ENCODE measurements at regions not wholly inside any gene's neighbourhood (a gene's known extent, or its start where the extent isn't known, plus 50 kb on each side); places are given as distances from the start of the nearest gene placed in this dataset.
"Not testable (repeated sequence)": the region's sequence is repeated elsewhere in the genome, so short reads cannot be mapped to it uniquely, and the experiment has no call there.

DNA sequence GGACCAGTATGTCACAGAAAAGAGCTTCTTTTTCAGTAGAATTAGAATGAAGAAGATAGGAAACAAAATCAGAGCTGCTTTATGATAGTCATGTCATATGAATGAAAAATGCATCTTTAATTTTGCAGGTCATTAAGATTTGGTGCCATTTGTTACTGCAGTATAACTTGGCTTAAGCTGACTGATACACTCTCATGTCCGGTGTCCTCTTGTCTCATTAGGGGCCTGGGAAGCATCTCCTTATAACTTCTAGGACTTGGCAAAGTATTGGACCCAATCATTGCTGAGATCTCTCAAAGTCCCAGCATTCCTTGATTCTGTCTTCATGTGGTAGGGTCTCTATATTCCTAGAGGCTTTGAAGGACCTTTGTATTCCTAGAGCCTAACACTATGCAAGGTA is 559.4 kb downstream of the TOX3 start:
- Mint-ChIP-seq H3K9me3 (peaks cover 10% of the 10 kb centered on the region), H3K4me3 (no peak overlapping the region), H3K27me3 (no peaks in the 10 kb centered on the region), H3K4me1 (ENCODE audit: low read depth) (no peaks in the 10 kb centered on the region), H3K36me3 (ENCODE audit: low read depth) (no peaks in the 10 kb centered on the region), H3K27ac (no peak overlapping the region)
- DNase-seq, result no peak

DNA sequence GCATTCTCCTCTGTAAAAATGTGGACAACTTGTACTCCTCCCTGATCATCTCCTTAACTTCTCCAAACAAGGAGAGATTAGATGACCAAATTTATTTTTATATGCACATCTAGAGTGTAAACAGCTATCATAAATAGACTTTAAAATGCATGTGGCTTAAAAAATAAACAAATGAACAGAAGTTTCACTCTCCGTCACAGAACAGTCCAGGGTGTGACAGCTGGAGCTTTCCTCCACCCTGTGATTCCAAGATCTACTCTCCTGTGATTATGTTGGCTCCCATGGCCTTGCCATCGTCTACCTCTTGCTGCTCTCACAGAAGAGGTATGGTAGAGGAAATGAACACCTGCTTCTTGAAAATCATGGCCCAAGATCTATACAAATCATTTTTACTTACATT is 560.2 kb downstream of the TOX3 start:
- Mint-ChIP-seq H3K9me3 (peaks cover 5% of the 10 kb centered on the region), H3K4me1 (ENCODE audit: low read depth) (no peaks in the 10 kb centered on the region), H3K27me3 (no peaks in the 10 kb centered on the region), H3K27ac (no peak overlapping the region), H3K4me3 (no peak overlapping the region), H3K36me3 (ENCODE audit: low read depth) (no peaks in the 10 kb centered on the region)
- no peak for DNase-seq

- Mint-ChIP-seq H3K27ac (no peak overlapping the region), H3K9me3 (peaks cover 5% of the 10 kb centered on the region), H3K4me3 (no peak overlapping the region), H3K36me3 (ENCODE audit: low read depth) (no peaks in the 10 kb centered on the region), H3K4me1 (ENCODE audit: low read depth) (no peaks in the 10 kb centered on the region), H3K27me3 (no peaks in the 10 kb centered on the region)
- no peak for DNase-seq
These were observed 560.6 kb downstream of the TOX3 start for GRCh38 chr16:51986301-51986700.

- no peaks in the 10 kb centered on the region for H3K36me3 Mint-ChIP-seq (ENCODE audit: low read depth)
These were observed 561.8 kb downstream of the TOX3 start for GRCh38 chr16:51985126-51985525.

DNA sequence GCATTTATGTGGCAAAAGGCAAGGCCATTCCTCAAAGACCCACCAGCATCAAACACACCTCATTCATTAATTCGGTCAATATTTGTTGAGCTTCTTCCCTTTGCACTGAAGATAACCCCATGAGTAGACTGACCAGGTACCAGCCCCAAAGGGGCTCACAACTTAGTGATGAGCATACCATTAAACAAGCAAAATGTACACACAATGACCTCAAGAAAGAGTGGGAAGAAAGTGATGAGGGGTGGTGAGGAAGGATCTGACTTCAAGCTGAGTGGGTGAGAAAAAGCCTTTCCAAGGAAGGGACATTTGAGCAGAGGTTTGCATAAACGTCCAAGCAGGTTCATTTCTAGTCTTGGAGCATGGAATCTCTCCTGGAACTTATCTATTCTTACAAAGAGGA is 562.5 kb downstream of the TOX3 start:
- peaks cover under 1% of the 10 kb centered on the region for H3K9me3 Mint-ChIP-seq
- no peaks in the 10 kb centered on the region for H3K36me3 Mint-ChIP-seq (ENCODE audit: low read depth)
- H3K4me3 Mint-ChIP-seq, result no peak overlapping the region
- no peak for DNase-seq
- H3K4me1 Mint-ChIP-seq (ENCODE audit: low read depth), result no peaks in the 10 kb centered on the region
- H3K27me3 Mint-ChIP-seq, result no peaks in the 10 kb centered on the region
- H3K27ac Mint-ChIP-seq, result no peak overlapping the region

More at GRCh38 chr16:51985126-51985525, 561.8 kb downstream of the TOX3 start:
- Mint-ChIP-seq H3K4me3 (no peak overlapping the region), H3K27ac (no peak overlapping the region), H3K27me3 (no peaks in the 10 kb centered on the region), H3K9me3 (peaks cover 4% of the 10 kb centered on the region), H3K4me1 (ENCODE audit: low read depth) (no peaks in the 10 kb centered on the region)
- no peak for DNase-seq

- Mint-ChIP-seq H3K4me1 (ENCODE audit: low read depth) (no peaks in the 10 kb centered on the region), H3K36me3 (ENCODE audit: low read depth) (no peaks in the 10 kb centered on the region), H3K4me3 (no peak overlapping the region), H3K27ac (no peak overlapping the region), H3K9me3 (no peaks in the 10 kb centered on the region), H3K27me3 (no peaks in the 10 kb centered on the region)
- DNase-seq, result no peak
These were observed 563.9 kb downstream of the TOX3 start for GRCh38 chr16:51982715-51983680.

GRCh38 chr16:51981725-51982124 is 565.2 kb downstream of the TOX3 start:
- DNase-seq, result no peak
- H3K27ac Mint-ChIP-seq, result no peak overlapping the region
- H3K4me3 Mint-ChIP-seq, result no peak overlapping the region
- H3K27me3 Mint-ChIP-seq, result no peaks in the 10 kb centered on the region
- no peaks in the 10 kb centered on the region for H3K9me3 Mint-ChIP-seq
- H3K4me1 Mint-ChIP-seq (ENCODE audit: low read depth), result no peaks in the 10 kb centered on the region
- no peaks in the 10 kb centered on the region for H3K36me3 Mint-ChIP-seq (ENCODE audit: low read depth)

DNA sequence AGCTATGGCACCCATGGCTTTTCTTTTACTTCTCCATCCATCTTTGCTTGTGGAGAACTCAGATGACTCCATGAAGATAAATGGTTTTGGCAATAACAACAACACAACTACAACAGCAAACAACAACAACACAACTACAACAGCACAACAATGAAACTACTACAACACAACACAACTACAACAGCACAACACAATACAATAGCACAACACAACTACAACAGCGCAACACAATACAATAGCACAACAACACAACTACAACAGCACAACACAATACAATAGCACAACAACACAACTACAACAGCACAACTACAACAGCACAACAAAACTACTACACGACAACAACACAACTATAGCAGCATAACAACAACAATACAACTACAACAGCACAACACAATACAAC is 569.4 kb downstream of the TOX3 start:
- H3K36me3 Mint-ChIP-seq (ENCODE audit: low read depth); H3K27ac Mint-ChIP-seq; H3K4me1 Mint-ChIP-seq (ENCODE audit: low read depth); H3K9me3 Mint-ChIP-seq; H3K27me3 Mint-ChIP-seq; DNase-seq; H3K4me3 Mint-ChIP-seq: not testable (repeated sequence)

DNA sequence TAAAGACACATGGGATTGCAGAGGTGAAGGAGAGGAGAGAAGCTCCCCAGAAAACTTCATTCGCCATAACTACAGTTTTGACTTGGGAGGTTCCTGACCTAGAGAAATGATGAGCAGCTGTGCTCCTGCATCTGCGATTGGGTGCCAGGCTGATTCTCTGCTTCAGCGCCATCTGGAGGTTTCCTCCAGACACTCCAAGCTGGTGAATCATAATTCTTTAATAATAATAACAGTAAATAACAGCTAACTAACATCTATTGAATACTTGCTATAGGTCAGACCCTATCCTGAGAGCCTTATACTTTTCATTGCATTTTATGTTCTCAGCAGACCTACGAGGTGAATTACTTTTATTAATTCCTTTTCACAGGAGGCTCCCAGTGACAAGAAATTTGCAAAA is 575.8 kb downstream of the TOX3 start:
- Mint-ChIP-seq H3K36me3 (ENCODE audit: low read depth) (no peaks in the 10 kb centered on the region), H3K4me3 (no peak overlapping the region), H3K27ac (no peak overlapping the region), H3K27me3 (no peaks in the 10 kb centered on the region), H3K4me1 (ENCODE audit: low read depth) (no peaks in the 10 kb centered on the region), H3K9me3 (peaks cover 12% of the 10 kb centered on the region)
- no peak for DNase-seq

DNA sequence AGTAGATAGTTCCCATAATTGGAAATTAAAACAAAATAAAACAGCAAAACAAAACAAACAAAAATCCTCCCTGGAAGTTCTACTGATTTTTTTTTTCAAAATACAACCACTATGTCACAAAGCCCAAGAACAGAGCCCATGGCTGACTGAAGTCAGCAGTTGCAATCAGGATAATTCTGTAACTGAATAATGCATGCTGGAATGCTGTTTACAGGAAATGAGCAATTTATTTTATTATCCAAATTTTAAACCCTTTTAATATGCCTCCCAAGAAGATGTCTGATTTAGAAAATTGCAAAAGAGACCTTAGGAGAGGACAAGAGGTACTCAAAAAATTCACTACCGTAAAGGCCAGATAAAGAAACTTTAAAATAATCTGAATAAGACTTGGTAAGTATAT is 578.2 kb downstream of the TOX3 start:
- no peak for DNase-seq
- Mint-ChIP-seq H3K27ac (no peak overlapping the region), H3K4me1 (ENCODE audit: low read depth) (no peaks in the 10 kb centered on the region), H3K9me3 (peaks cover 11% of the 10 kb centered on the region), H3K4me3 (no peak overlapping the region), H3K36me3 (ENCODE audit: low read depth) (no peaks in the 10 kb centered on the region), H3K27me3 (no peaks in the 10 kb centered on the region)

DNA sequence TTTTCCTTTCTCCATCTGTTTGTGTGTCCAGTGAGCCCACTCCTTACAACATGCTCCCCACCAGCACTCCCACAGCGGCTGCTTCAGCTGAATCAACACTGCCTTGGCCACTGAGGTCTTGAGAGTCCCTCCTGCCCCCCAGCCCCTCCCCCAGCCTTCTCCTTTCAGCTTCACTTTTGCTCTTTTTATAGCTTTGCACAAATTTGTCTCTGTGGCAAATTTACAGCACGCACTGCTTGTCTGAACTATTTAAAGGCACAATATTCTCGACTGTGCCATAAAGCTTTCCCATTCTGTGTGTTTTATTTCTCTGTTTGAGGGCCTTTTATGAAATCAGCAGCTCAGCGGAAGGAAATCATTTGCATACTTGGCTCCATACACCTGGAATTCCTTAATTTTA is 579.3 kb downstream of the TOX3 start:
- DNase-seq, result no peak
- no peaks in the 10 kb centered on the region for H3K36me3 Mint-ChIP-seq (ENCODE audit: low read depth)
- no peaks in the 10 kb centered on the region for H3K4me1 Mint-ChIP-seq (ENCODE audit: low read depth)
- H3K27ac Mint-ChIP-seq, result no peak overlapping the region
- peaks cover 11% of the 10 kb centered on the region for H3K9me3 Mint-ChIP-seq
- H3K27me3 Mint-ChIP-seq, result no peaks in the 10 kb centered on the region
- no peak overlapping the region for H3K4me3 Mint-ChIP-seq

GRCh38 chr16:51960931-51961330 is 586.0 kb downstream of the TOX3 start:
- Mint-ChIP-seq H3K9me3 (peaks cover 3% of the 10 kb centered on the region), H3K27me3 (no peaks in the 10 kb centered on the region), H3K36me3 (ENCODE audit: low read depth) (no peaks in the 10 kb centered on the region), H3K4me3 (no peak overlapping the region), H3K4me1 (ENCODE audit: low read depth) (no peaks in the 10 kb centered on the region), H3K27ac (no peak overlapping the region)
- no peak for DNase-seq

DNA sequence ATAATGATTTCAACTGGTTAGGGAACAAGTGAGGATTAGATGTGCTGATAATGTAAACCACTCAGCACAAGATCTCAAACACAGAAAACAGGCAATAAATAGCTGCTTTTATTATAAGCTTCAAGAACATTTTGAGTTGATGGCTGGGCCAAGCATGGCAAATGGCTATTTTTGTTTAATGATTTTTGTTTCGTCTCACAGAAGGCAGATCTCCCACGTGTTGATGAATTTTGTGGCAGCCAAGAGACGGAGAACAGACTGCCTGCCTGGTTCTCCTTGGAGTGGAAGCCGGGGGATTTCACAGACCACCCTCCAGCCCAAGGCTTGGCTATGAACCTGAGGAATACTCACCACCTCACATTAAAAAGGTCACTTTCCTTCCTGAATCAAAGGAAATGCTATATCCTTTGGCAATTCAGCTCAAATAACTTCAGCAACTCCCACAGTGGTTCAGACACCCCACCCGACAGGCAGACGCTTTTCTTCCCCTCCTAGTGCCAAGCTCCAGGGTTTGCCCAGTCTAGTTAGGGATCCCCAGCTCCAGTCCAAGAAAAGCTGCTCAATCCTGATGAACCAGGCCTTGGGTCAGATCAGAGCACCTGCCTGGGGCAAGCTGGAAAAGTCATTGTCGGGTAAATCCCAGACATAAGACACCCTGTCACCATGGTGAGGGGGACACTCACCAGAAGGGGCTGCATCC is 593.5 kb downstream of the TOX3 start:
- Mint-ChIP-seq H3K36me3 (ENCODE audit: low read depth) (no peaks in the 10 kb centered on the region), H3K4me3 (no peak overlapping the region), H3K27me3 (no peaks in the 10 kb centered on the region), H3K27ac (no peak overlapping the region), H3K4me1 (ENCODE audit: low read depth) (no peaks in the 10 kb centered on the region), H3K9me3 (peaks cover 5% of the 10 kb centered on the region)
- DNase-seq, result no peak

- Mint-ChIP-seq H3K4me3 (no peak overlapping the region), H3K9me3 (peaks cover 2% of the 10 kb centered on the region), H3K36me3 (ENCODE audit: low read depth) (no peaks in the 10 kb centered on the region), H3K27ac (no peak overlapping the region), H3K4me1 (ENCODE audit: low read depth) (no peaks in the 10 kb centered on the region), H3K27me3 (no peaks in the 10 kb centered on the region)
- DNase-seq, result no peak
These were observed 594.4 kb downstream of the TOX3 start for GRCh38 chr16:51952500-51952899.

DNA sequence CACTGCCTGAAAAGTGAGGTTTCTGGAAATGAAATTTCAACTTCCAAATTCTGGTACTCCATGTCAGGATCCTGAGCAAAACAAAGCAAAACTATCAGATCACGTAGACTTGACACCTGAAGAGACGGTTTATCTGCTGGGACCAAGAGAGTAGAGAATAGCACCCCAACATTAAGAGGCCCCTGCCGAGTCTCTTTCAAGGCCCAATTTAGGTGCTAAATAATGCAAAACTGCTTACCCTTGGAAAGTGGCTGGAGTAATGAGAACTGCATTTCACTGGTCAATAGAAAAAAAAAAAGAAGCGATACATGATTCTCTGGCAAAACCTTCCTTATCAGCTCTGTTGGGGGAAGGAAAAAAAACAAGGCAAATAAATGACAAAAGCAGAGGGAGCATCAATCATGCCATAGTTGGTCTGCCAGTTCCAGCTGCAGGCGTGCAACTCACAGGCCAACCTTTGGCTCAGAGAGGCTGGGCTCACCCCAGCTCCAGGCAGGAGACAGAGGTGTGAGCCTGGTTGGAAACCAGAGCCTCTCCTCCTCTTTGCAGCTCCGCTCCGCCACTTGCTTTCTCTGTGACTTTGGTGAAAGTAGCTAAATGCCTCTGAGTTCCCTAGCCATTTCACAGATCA is 595.2 kb downstream of the TOX3 start:
- H3K27me3 Mint-ChIP-seq, result no peaks in the 10 kb centered on the region
- no peak overlapping the region for H3K27ac Mint-ChIP-seq
- H3K4me3 Mint-ChIP-seq, result no peak overlapping the region
- peaks cover 2% of the 10 kb centered on the region for H3K9me3 Mint-ChIP-seq
- H3K36me3 Mint-ChIP-seq (ENCODE audit: low read depth), result no peaks in the 10 kb centered on the region
- no peaks in the 10 kb centered on the region for H3K4me1 Mint-ChIP-seq (ENCODE audit: low read depth)
- DNase-seq, result no peak
